ENCODE measurements at regions not wholly inside any gene's neighbourhood (a gene's known extent, or its start where the extent isn't known, plus 50 kb on each side); places are given as distances from the start of the nearest gene placed in this dataset.

- no peaks in the 10 kb centered on the region for H3K27me3 ChIP-seq
- H3K9me3 ChIP-seq, result no peaks in the 10 kb centered on the region
- H3K4me3 ChIP-seq, result no peak overlapping the region
- no peak overlapping the region for H3K27ac ChIP-seq
- H3K4me1 ChIP-seq, result peaks cover 0 to 8% (median 3%) of the 10 kb centered on the region in 4 donors
- TF ChIP-seq EP300 (IDR thresholded peaks at IDR 0.05), result no peak
- no peaks in the 10 kb centered on the region for H3K36me3 ChIP-seq
- 5 to 43% methylated on average over 1 of the region's 1 CpG for WGBS, 2 donors
- intact Hi-C loops (cut with DNase I), result no loop called here
- DNase-seq, result no peak
These were observed 404.9 kb upstream of the ALCAM start for GRCh38 chr3:104961851-104962250.

- WGBS, 2 donors, result 49 to 81% methylated on average over 5 of the region's 5 CpGs
- no peaks in the 10 kb centered on the region for H3K4me1 ChIP-seq
- intact Hi-C loops (cut with DNase I), result no loop called here
- H3K27ac ChIP-seq, result no peak overlapping the region
- TF ChIP-seq EP300 (IDR thresholded peaks at IDR 0.05) (no peak), POLR2A (IDR thresholded peaks at IDR 0.05) (no peak), POLR2AphosphoS5 (IDR thresholded peaks at IDR 0.05) (no peak)
- TF ChIP-seq, protein P1, sequence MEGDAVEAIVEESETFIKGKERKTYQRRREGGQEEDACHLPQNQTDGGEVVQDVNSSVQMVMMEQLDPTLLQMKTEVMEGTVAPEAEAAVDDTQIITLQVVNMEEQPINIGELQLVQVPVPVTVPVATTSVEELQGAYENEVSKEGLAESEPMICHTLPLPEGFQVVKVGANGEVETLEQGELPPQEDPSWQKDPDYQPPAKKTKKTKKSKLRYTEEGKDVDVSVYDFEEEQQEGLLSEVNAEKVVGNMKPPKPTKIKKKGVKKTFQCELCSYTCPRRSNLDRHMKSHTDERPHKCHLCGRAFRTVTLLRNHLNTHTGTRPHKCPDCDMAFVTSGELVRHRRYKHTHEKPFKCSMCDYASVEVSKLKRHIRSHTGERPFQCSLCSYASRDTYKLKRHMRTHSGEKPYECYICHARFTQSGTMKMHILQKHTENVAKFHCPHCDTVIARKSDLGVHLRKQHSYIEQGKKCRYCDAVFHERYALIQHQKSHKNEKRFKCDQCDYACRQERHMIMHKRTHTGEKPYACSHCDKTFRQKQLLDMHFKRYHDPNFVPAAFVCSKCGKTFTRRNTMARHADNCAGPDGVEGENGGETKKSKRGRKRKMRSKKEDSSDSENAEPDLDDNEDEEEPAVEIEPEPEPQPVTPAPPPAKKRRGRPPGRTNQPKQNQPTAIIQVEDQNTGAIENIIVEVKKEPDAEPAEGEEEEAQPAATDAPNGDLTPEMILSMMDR (IDR thresholded peaks at IDR 0.05), result no peak
- no peak for DNase-seq
- no peaks in the 10 kb centered on the region for H3K9me3 ChIP-seq
- no peak overlapping the region for H3K4me3 ChIP-seq
- H3K27me3 ChIP-seq, result no peaks in the 10 kb centered on the region
- no peaks in the 10 kb centered on the region for H3K36me3 ChIP-seq
These were observed 392.4 kb upstream of the ALCAM start for GRCh38 chr3:104974316-104974715.

GRCh38 chr3:104977719-104978118 is 389.0 kb upstream of the ALCAM start:
- no peak for TF ChIP-seq POLR2A (IDR thresholded peaks at IDR 0.05)
- no peak for TF ChIP-seq POLR2AphosphoS5 (IDR thresholded peaks at IDR 0.05)
- TF ChIP-seq EP300 (IDR thresholded peaks at IDR 0.05), result no peak
- TF ChIP-seq, protein P1 (IDR thresholded peaks at IDR 0.05), result no peak
- no peaks in the 10 kb centered on the region for H3K27me3 ChIP-seq
- H3K27ac ChIP-seq, result no peak overlapping the region
- intact Hi-C loops (cut with DNase I), result no loop called here
- H3K9me3 ChIP-seq, result no peaks in the 10 kb centered on the region
- H3K4me1 ChIP-seq, result no peaks in the 10 kb centered on the region
- no peaks in the 10 kb centered on the region for H3K36me3 ChIP-seq
- WGBS, 2 donors, result 90 to 92% methylated on average over 3 of the region's 3 CpGs
- no peak overlapping the region for H3K4me3 ChIP-seq
- DNase-seq, result no peak

- Histone ChIP-seq H3K4me3 (no peak overlapping the region), H3K27me3 (no peaks in the 10 kb centered on the region), H3K27ac (no peak overlapping the region), H3K9me3 (no peaks in the 10 kb centered on the region), H3K36me3 (no peaks in the 10 kb centered on the region), H3K4me1 (no peaks in the 10 kb centered on the region)
- TF ChIP-seq EP300 (IDR thresholded peaks at IDR 0.05) (no peak), POLR2AphosphoS5 (IDR thresholded peaks at IDR 0.05) (no peak), POLR2A (IDR thresholded peaks at IDR 0.05) (no peak)
- TF ChIP-seq, protein P1 (IDR thresholded peaks at IDR 0.05), result no peak
- 94 to 100% methylated on average over 1 of the region's 1 CpG for WGBS, 2 donors
- DNase-seq, result no peak
- intact Hi-C loops (cut with DNase I), result no loop called here
These were observed 384.6 kb upstream of the ALCAM start for GRCh38 chr3:104982130-104982529.

DNA sequence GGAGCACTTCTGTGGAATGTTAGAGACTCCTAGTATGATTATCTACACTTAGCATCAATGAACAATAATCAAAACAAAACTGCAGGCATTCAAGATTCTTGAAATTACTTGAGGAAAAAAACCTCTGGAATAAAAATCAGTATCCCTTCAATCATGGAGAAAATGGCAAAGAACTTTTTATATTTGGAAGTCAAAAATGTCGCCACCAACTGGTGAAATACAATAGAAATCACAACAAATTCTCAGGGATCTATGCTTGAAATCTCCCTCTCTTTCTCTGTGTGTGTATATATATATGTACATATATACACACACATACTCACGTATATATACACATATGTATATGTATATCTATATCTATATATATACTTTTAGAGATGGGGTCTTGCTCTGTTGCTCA is 378.9 kb upstream of the ALCAM start:
- H3K36me3 ChIP-seq, result no peaks in the 10 kb centered on the region
- no peak overlapping the region for H3K27ac ChIP-seq
- H3K27me3 ChIP-seq, result no peaks in the 10 kb centered on the region
- H3K9me3 ChIP-seq, result no peaks in the 10 kb centered on the region
- intact Hi-C loops (cut with DNase I), result no loop called here
- H3K4me3 ChIP-seq, result no peak overlapping the region
- no peaks in the 10 kb centered on the region for H3K4me1 ChIP-seq
- WGBS, 2 donors, result 80 to 85% methylated on average over 2 of the region's 2 CpGs
- no peak for DNase-seq
- TF ChIP-seq POLR2AphosphoS5 (IDR thresholded peaks at IDR 0.05), result no peak
- TF ChIP-seq, protein P1 (IDR thresholded peaks at IDR 0.05), result no peak
- TF ChIP-seq EP300 (IDR thresholded peaks at IDR 0.05), result no peak
- TF ChIP-seq POLR2A (IDR thresholded peaks at IDR 0.05), result no peak

Measured in sigmoid colon (tissue), 6 donors.